ENCODE measurements at regions not wholly inside any gene's neighbourhood (a gene's known extent, or its start where the extent isn't known, plus 50 kb on each side); places are given as distances from the start of the nearest gene placed in this dataset.

- ATAC-seq (no peak), DNase-seq (ENCODE audit: low spot score) (no peak)
- H3K36me3 Mint-ChIP-seq (ENCODE audit: low read depth) = peaks cover 31% of the 10 kb centered on the region
- Histone ChIP-seq H3K4me3 (no peak overlapping the region), H3K27me3 (ENCODE audit: insufficient read depth) (no peaks in the 10 kb centered on the region), H3K9me2 (ENCODE audit: insufficient read depth) (no peaks in the 10 kb centered on the region), H3K27ac (ENCODE audit: low read depth) (no peak overlapping the region), H3K36me3 (ENCODE audit: insufficient read depth) (peaks cover 13% of the 10 kb centered on the region), H3F3A (replicated peaks; ENCODE audit: low read depth) (no peaks in the 10 kb centered on the region), H2AFZ (no peak overlapping the region), H3K4me2 (no peak overlapping the region), H3K4me1 (ENCODE audit: insufficient read depth) (no peaks in the 10 kb centered on the region), H4K20me1 (replicated peaks; ENCODE audit: insufficient read depth) (no peaks in the 10 kb centered on the region), H3K79me2 (replicated peaks; ENCODE audit: insufficient read depth) (no peaks in the 10 kb centered on the region)
- peaks cover 4% of the 10 kb centered on the region for H3K27me3 Mint-ChIP-seq (ENCODE audit: insufficient read depth, low read depth, poor library complexity)
- no peak overlapping the region for H3K4me3 Mint-ChIP-seq
- H3K9me3 Mint-ChIP-seq = peaks cover 80% of the 10 kb centered on the region
- TF ChIP-seq CREB1 (CRISPR knock-in tag; IDR thresholded peaks at IDR 0.05; ENCODE audit: low read depth) = no peak
- no peak for TF ChIP-seq POLR2AphosphoS5 (IDR thresholded peaks at IDR 0.05; ENCODE audit: low read depth)
- no peak for TF ChIP-seq ETS1 (IDR thresholded peaks at IDR 0.05)
- no peak for TF ChIP-seq REST (IDR thresholded peaks at IDR 0.05; ENCODE audit: unreplicated experiment)
- no peak for TF ChIP-seq EZH2phosphoT487 (IDR thresholded peaks at IDR 0.05; ENCODE audit: unreplicated experiment)
- TF ChIP-seq CTCF (conservative IDR thresholded peaks at IDR 0.05; ENCODE audit: low read depth in 2 of 2) = no peak
- no peak for TF ChIP-seq EZH2 (IDR thresholded peaks at IDR 0.05; ENCODE audit: low read depth, unreplicated experiment)
- TF ChIP-seq ZNF114 (CRISPR knock-in tag; IDR thresholded peaks at IDR 0.05) = no peak
- no peak for TF ChIP-seq STAT1 (IDR thresholded peaks at IDR 0.05; ENCODE audit: unreplicated experiment)
- TF ChIP-seq JUNB (IDR thresholded peaks at IDR 0.05; ENCODE audit: unreplicated experiment) = no peak
- no peak for TF ChIP-seq NANOG (IDR thresholded peaks at IDR 0.05; ENCODE audit: borderline replicate concordance)
- TF ChIP-seq ZNF331 (CRISPR knock-in tag; IDR thresholded peaks at IDR 0.05; ENCODE audit: low read depth) = no peak
- no peak for TF ChIP-seq ZNF462 (CRISPR knock-in tag; IDR thresholded peaks at IDR 0.05)
- no peak overlapping the region for H3K27ac Mint-ChIP-seq
- no peaks in the 10 kb centered on the region for H3K4me1 Mint-ChIP-seq
Measured at GRCh38 chr14:105865904-105866840, 339.8 kb downstream of the TMEM121 start.
